Skeletal muscle tissue (tissue), 3 donors: ENCODE measurements at regions not wholly inside any gene's neighbourhood (a gene's known extent, or its start where the extent isn't known, plus 50 kb on each side); places are given as distances from the start of the nearest gene placed in this dataset.

Source experiments
- H3K27ac ChIP-seq: one replicate; pipeline ENCODE4 v1.7.0; 2013; ENCODE audit warnings: mild to moderate bottlenecking, low read depth, low read length, inconsistent platforms
- H3K27me3 ChIP-seq, 3 donors: one replicate each; pipeline ENCODE4 v1.7.0; 2013; ENCODE audit warnings: low read length in 3 of 3; ENCODE audit not compliant: control insufficient read depth in 3 of 3, insufficient read depth in 3 of 3
- H3K36me3 ChIP-seq, 3 donors: one replicate each; pipeline ENCODE4 v1.7.0; 2013; ENCODE audit warnings: low read length in 3 of 3; ENCODE audit not compliant: control insufficient read depth in 3 of 3, insufficient read depth in 3 of 3
- H3K4me1 ChIP-seq, 3 donors: one replicate each; pipeline ENCODE4 v1.7.0; 2013; ENCODE audit warnings: low read length in 3 of 3, mild to moderate bottlenecking in 3 of 3; ENCODE audit not compliant: control insufficient read depth in 3 of 3, insufficient read depth in 3 of 3
- H3K4me3 ChIP-seq, 3 donors: one replicate each; pipeline ENCODE4 v1.7.0; 2013; ENCODE audit warnings: low read length in 3 of 3
- H3K9ac ChIP-seq, 3 donors: one replicate each; pipeline ENCODE4 v1.7.0; 2013; ENCODE audit warnings: low read length in 3 of 3, mild to moderate bottlenecking in 3 of 3, moderate library complexity in 2 of 3, low read depth in 1 of 3
- H3K9me3 ChIP-seq, 3 donors: one replicate each; pipeline ENCODE4 v1.7.0; 2013; ENCODE audit warnings: low read length in 3 of 3; ENCODE audit not compliant: control insufficient read depth in 3 of 3
- donor health status: Osteomylitis.

- no peak overlapping the region for H3K27ac ChIP-seq
- H3K9me3 ChIP-seq, result no peaks in the 10 kb centered on the region
- no peak overlapping the region for H3K9ac ChIP-seq
- H3K4me1 ChIP-seq, result no peaks in the 10 kb centered on the region
- no peaks in the 10 kb centered on the region for H3K27me3 ChIP-seq
- no peaks in the 10 kb centered on the region for H3K36me3 ChIP-seq
- no peak overlapping the region for H3K4me3 ChIP-seq
These were observed 951.2 kb upstream of the MIR17HG start for GRCh38 chr13:90396266-90396665.

GRCh38 chr13:90397503-90397902 lies 950.0 kb upstream of the MIR17HG start:
- Histone ChIP-seq H3K36me3 (no peaks in the 10 kb centered on the region), H3K27me3 (no peaks in the 10 kb centered on the region), H3K9ac (no peak overlapping the region), H3K4me3 (no peak overlapping the region), H3K27ac (no peak overlapping the region), H3K4me1 (no peaks in the 10 kb centered on the region), H3K9me3 (no peaks in the 10 kb centered on the region)

- Histone ChIP-seq H3K27me3 (no peaks in the 10 kb centered on the region), H3K9ac (no peak overlapping the region), H3K4me3 (no peak overlapping the region), H3K36me3 (no peaks in the 10 kb centered on the region), H3K27ac (no peak overlapping the region), H3K4me1 (no peaks in the 10 kb centered on the region), H3K9me3 (no peaks in the 10 kb centered on the region)
These were observed 947.1 kb upstream of the MIR17HG start for GRCh38 chr13:90400372-90400771.

- no peaks in the 10 kb centered on the region for H3K27me3 ChIP-seq
- H3K9ac ChIP-seq, result no peak overlapping the region
- H3K27ac ChIP-seq, result no peak overlapping the region
- H3K36me3 ChIP-seq, result no peaks in the 10 kb centered on the region
- no peak overlapping the region for H3K4me3 ChIP-seq
- H3K9me3 ChIP-seq, result no peaks in the 10 kb centered on the region
- H3K4me1 ChIP-seq, result no peaks in the 10 kb centered on the region
These were observed 946.3 kb upstream of the MIR17HG start for GRCh38 chr13:90401150-90401549.

GRCh38 chr13:90402102-90402501 lies 945.4 kb upstream of the MIR17HG start:
- no peak overlapping the region for H3K9ac ChIP-seq
- H3K4me1 ChIP-seq, result no peaks in the 10 kb centered on the region
- H3K9me3 ChIP-seq, result no peaks in the 10 kb centered on the region
- no peak overlapping the region for H3K27ac ChIP-seq
- no peaks in the 10 kb centered on the region for H3K27me3 ChIP-seq
- no peaks in the 10 kb centered on the region for H3K36me3 ChIP-seq
- H3K4me3 ChIP-seq, result no peak overlapping the region

GRCh38 chr13:90402613-90403012 lies 944.9 kb upstream of the MIR17HG start:
- H3K4me3 ChIP-seq, result no peak overlapping the region
- no peaks in the 10 kb centered on the region for H3K4me1 ChIP-seq
- H3K9me3 ChIP-seq, result no peaks in the 10 kb centered on the region
- H3K27ac ChIP-seq, result no peak overlapping the region
- no peaks in the 10 kb centered on the region for H3K36me3 ChIP-seq
- H3K27me3 ChIP-seq, result no peaks in the 10 kb centered on the region
- H3K9ac ChIP-seq, result no peak overlapping the region

- Histone ChIP-seq H3K27me3 (no peaks in the 10 kb centered on the region), H3K4me3 (no peak overlapping the region), H3K9ac (no peak overlapping the region), H3K9me3 (no peaks in the 10 kb centered on the region), H3K27ac (no peak overlapping the region), H3K4me1 (no peaks in the 10 kb centered on the region), H3K36me3 (no peaks in the 10 kb centered on the region)
These were observed 944.0 kb upstream of the MIR17HG start for GRCh38 chr13:90403330-90404082.

- Histone ChIP-seq H3K4me3 (no peak overlapping the region), H3K27ac (no peak overlapping the region), H3K36me3 (no peaks in the 10 kb centered on the region), H3K27me3 (no peaks in the 10 kb centered on the region), H3K9me3 (no peaks in the 10 kb centered on the region), H3K9ac (no peak overlapping the region), H3K4me1 (no peaks in the 10 kb centered on the region)
These were observed 942.2 kb upstream of the MIR17HG start for GRCh38 chr13:90405301-90405700.

- Histone ChIP-seq H3K4me1 (no peaks in the 10 kb centered on the region), H3K36me3 (no peaks in the 10 kb centered on the region), H3K9me3 (no peaks in the 10 kb centered on the region)
These were observed 934.5 kb upstream of the MIR17HG start for GRCh38 chr13:90412980-90413379.

GRCh38 chr13:90413548-90413947 lies 933.9 kb upstream of the MIR17HG start:
- no peaks in the 10 kb centered on the region for H3K36me3 ChIP-seq
- no peaks in the 10 kb centered on the region for H3K27me3 ChIP-seq
- no peaks in the 10 kb centered on the region for H3K9me3 ChIP-seq
- no peaks in the 10 kb centered on the region for H3K4me1 ChIP-seq
- no peak overlapping the region for H3K27ac ChIP-seq
- no peak overlapping the region for H3K4me3 ChIP-seq
- no peak overlapping the region for H3K9ac ChIP-seq

More at GRCh38 chr13:90412980-90413379, 934.5 kb upstream of the MIR17HG start:
- Histone ChIP-seq H3K27ac (no peak overlapping the region), H3K27me3 (no peaks in the 10 kb centered on the region), H3K9ac (no peak overlapping the region), H3K4me3 (no peak overlapping the region)
